Thymus (tissue), 11 donors: ENCODE measurements at regions not wholly inside any gene's neighbourhood (a gene's known extent, or its start where the extent isn't known, plus 50 kb on each side); places are given as distances from the start of the nearest gene placed in this dataset.
"Not testable (repeated sequence)": the region's sequence is repeated elsewhere in the genome, so short reads cannot be mapped to it uniquely, and the experiment has no call there.

Source experiments
- DNase-seq, 9 donors: peaks; one replicate each; pipeline ENCODE4 v3.0.0-alpha.2; 2013; ENCODE audit warnings: low spot score in 9 of 9, low read depth in 6 of 9, missing footprints in 1 of 9
- H3K27ac ChIP-seq, 2 donors: one replicate each; pipeline ENCODE4 v1.5.1; 2013; ENCODE audit warnings: control low read depth in 1 of 2, low read depth in 1 of 2, low read length in 1 of 2, mild to moderate bottlenecking in 1 of 2, moderate library complexity in 1 of 2
- H3K27me3 ChIP-seq, 2 donors: one replicate each; pipeline ENCODE4 v1.5.1; 2013; ENCODE audit warnings: low read length in 1 of 2; ENCODE audit not compliant: control insufficient read depth in 2 of 2, insufficient read depth in 1 of 2
- H3K36me3 ChIP-seq, 2 donors: one replicate each; pipeline ENCODE4 v1.5.1; 2013; ENCODE audit warnings: low read length in 1 of 2, mild to moderate bottlenecking in 1 of 2, moderate library complexity in 1 of 2; ENCODE audit not compliant: control insufficient read depth in 2 of 2, insufficient read depth in 2 of 2
- H3K4me1 ChIP-seq, 2 donors: one replicate each; pipeline ENCODE4 v1.5.1; 2013; ENCODE audit warnings: low read length in 2 of 2; ENCODE audit not compliant: control insufficient read depth in 2 of 2, insufficient read depth in 2 of 2
- H3K4me3 ChIP-seq, 2 donors: one replicate each; pipeline ENCODE4 v1.5.1; 2013; ENCODE audit warnings: low read length in 2 of 2, control low read depth in 1 of 2, mild to moderate bottlenecking in 1 of 2
- H3K9me3 ChIP-seq, 2 donors: one replicate each; pipeline ENCODE4 v1.5.1; 2013; ENCODE audit warnings: low read length in 1 of 2, mild to moderate bottlenecking in 1 of 2; ENCODE audit not compliant: control insufficient read depth in 2 of 2, insufficient read depth in 1 of 2
- WGBS: extraction: QIAGEN DNeasy Blood & Tissue Kit; methylation state at CpG from one replicate; pipeline ENCODE4 v1.1.7; 2013; 5-methylcytosine and 5-hydroxymethylcytosine counted together
- donor health status: healthy.

- H3K4me1 ChIP-seq, H3K36me3 ChIP-seq, H3K27me3 ChIP-seq, H3K9me3 ChIP-seq, DNase-seq, H3K4me3 ChIP-seq, H3K27ac ChIP-seq: not testable (repeated sequence)
- 93% methylated on average over 5 of the region's 5 CpGs for WGBS
These were observed 431.7 kb upstream of the TENM3 start for GRCh38 chr4:181811550-181811949.

- Histone ChIP-seq H3K27ac (no peak overlapping the region), H3K9me3 (no peaks in the 10 kb centered on the region), H3K27me3 (no peaks in the 10 kb centered on the region), H3K36me3 (no peaks in the 10 kb centered on the region), H3K4me1 (no peaks in the 10 kb centered on the region), H3K4me3 (no peak overlapping the region)
- no peak for DNase-seq
- 98% methylated on average over 2 of the region's 2 CpGs for WGBS
These were observed 423.3 kb upstream of the TENM3 start for GRCh38 chr4:181819946-181820345.

- no peaks in the 10 kb centered on the region for H3K27me3 ChIP-seq
- 92% methylated on average over 5 of the region's 5 CpGs for WGBS
- H3K36me3 ChIP-seq: no peaks in the 10 kb centered on the region
- no peaks in the 10 kb centered on the region for H3K4me1 ChIP-seq
- DNase-seq: no peak
- no peak overlapping the region for H3K27ac ChIP-seq
- H3K4me3 ChIP-seq: no peak overlapping the region
- H3K9me3 ChIP-seq: no peaks in the 10 kb centered on the region
These were observed 422.6 kb upstream of the TENM3 start for GRCh38 chr4:181820553-181820952.

GRCh38 chr4:181821039-181822004 lies 421.9 kb upstream of the TENM3 start:
- Histone ChIP-seq H3K4me1 (no peaks in the 10 kb centered on the region), H3K9me3 (no peaks in the 10 kb centered on the region), H3K27me3 (no peaks in the 10 kb centered on the region), H3K4me3 (no peak overlapping the region), H3K27ac (no peak overlapping the region), H3K36me3 (no peaks in the 10 kb centered on the region)
- WGBS: 81% methylated on average over 11 of the region's 11 CpGs
- DNase-seq: no peak

GRCh38 chr4:181822005-181822375 lies 421.2 kb upstream of the TENM3 start:
- no peaks in the 10 kb centered on the region for H3K36me3 ChIP-seq
- H3K4me3 ChIP-seq: no peak overlapping the region
- H3K9me3 ChIP-seq: no peaks in the 10 kb centered on the region
- no peaks in the 10 kb centered on the region for H3K4me1 ChIP-seq
- H3K27me3 ChIP-seq: no peaks in the 10 kb centered on the region
- peak in 1 of 9 donors; percentile 2 for DNase-seq
- H3K27ac ChIP-seq: no peak overlapping the region

- no peak for DNase-seq
- Histone ChIP-seq H3K27ac (no peak overlapping the region), H3K9me3 (no peaks in the 10 kb centered on the region), H3K36me3 (no peaks in the 10 kb centered on the region), H3K27me3 (no peaks in the 10 kb centered on the region), H3K4me3 (no peak overlapping the region), H3K4me1 (no peaks in the 10 kb centered on the region)
- WGBS: 38% methylated on average over 1 of the region's 1 CpG
These were observed 420.0 kb upstream of the TENM3 start for GRCh38 chr4:181823183-181823582.

GRCh38 chr4:181823645-181824044 lies 419.6 kb upstream of the TENM3 start:
- H3K4me1 ChIP-seq: no peaks in the 10 kb centered on the region
- no peak overlapping the region for H3K27ac ChIP-seq
- H3K27me3 ChIP-seq: no peaks in the 10 kb centered on the region
- no peaks in the 10 kb centered on the region for H3K9me3 ChIP-seq
- 91% methylated on average over 3 of the region's 3 CpGs for WGBS
- DNase-seq: no peak
- no peak overlapping the region for H3K4me3 ChIP-seq
- H3K36me3 ChIP-seq: no peaks in the 10 kb centered on the region

- no peaks in the 10 kb centered on the region for H3K27me3 ChIP-seq
- H3K9me3 ChIP-seq: no peaks in the 10 kb centered on the region
- H3K27ac ChIP-seq: no peak overlapping the region
- no peak overlapping the region for H3K4me3 ChIP-seq
- WGBS: 89% methylated on average over 2 of the region's 2 CpGs
- no peaks in the 10 kb centered on the region for H3K36me3 ChIP-seq
- no peaks in the 10 kb centered on the region for H3K4me1 ChIP-seq
- DNase-seq: no peak
These were observed 417.6 kb upstream of the TENM3 start for GRCh38 chr4:181825564-181825963.

- DNase-seq: no peak
- Histone ChIP-seq H3K27ac (no peak overlapping the region), H3K27me3 (no peaks in the 10 kb centered on the region), H3K4me3 (no peak overlapping the region), H3K4me1 (no peaks in the 10 kb centered on the region), H3K9me3 (no peaks in the 10 kb centered on the region), H3K36me3 (no peaks in the 10 kb centered on the region)
- 86% methylated on average over 9 of the region's 9 CpGs for WGBS
These were observed 416.0 kb upstream of the TENM3 start for GRCh38 chr4:181827246-181827645.
